Choroid plexus epithelial cell (primary cell): ENCODE measurements at regions not wholly inside any gene's neighbourhood (a gene's known extent, or its start where the extent isn't known, plus 50 kb on each side); places are given as distances from the start of the nearest gene placed in this dataset.

Experiments
- DNase-seq: peaks from one replicate; pipeline ENCODE4 v3.0.0-alpha.2; 2010; ENCODE audit warnings: low read depth
- H3K4me3 ChIP-seq: 2 replicates; pipeline ENCODE4 v1.5.1; 2011; ENCODE audit warnings: low read depth, mild to moderate bottlenecking, control low read depth, low read length, moderate library complexity
- TF ChIP-seq, protein P1 (sequence below): conservative IDR thresholded peaks from 2 replicates; pipeline ENCODE4 v1.5.1; 2011; ENCODE audit warnings: low read depth, mild to moderate bottlenecking, control low read depth, inconsistent platforms, low read length, moderate library complexity

DNA sequence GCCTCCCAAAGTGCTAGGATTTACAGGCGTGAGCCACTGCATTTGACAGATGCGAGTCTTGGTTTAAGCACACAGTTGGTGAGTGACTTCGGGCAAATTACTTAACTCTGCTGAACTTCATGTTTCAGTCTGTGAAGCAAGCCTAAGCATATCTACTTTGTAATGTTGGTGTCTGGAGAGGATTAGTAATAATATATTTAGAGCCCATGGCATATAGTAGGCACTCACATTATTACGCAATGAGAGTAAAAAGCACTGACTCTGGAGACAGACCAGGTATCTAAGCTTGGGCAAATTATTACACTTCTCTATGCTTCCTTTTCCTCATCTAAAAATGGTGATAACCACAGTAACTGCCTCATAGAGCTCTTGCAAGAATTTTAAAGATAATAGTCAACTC lies 208.7 kb upstream of the P2RY1 start:
- TF ChIP-seq, protein P1, sequence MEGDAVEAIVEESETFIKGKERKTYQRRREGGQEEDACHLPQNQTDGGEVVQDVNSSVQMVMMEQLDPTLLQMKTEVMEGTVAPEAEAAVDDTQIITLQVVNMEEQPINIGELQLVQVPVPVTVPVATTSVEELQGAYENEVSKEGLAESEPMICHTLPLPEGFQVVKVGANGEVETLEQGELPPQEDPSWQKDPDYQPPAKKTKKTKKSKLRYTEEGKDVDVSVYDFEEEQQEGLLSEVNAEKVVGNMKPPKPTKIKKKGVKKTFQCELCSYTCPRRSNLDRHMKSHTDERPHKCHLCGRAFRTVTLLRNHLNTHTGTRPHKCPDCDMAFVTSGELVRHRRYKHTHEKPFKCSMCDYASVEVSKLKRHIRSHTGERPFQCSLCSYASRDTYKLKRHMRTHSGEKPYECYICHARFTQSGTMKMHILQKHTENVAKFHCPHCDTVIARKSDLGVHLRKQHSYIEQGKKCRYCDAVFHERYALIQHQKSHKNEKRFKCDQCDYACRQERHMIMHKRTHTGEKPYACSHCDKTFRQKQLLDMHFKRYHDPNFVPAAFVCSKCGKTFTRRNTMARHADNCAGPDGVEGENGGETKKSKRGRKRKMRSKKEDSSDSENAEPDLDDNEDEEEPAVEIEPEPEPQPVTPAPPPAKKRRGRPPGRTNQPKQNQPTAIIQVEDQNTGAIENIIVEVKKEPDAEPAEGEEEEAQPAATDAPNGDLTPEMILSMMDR: no peak
- DNase-seq: no peak
- H3K4me3 ChIP-seq: no peak overlapping the region

DNA sequence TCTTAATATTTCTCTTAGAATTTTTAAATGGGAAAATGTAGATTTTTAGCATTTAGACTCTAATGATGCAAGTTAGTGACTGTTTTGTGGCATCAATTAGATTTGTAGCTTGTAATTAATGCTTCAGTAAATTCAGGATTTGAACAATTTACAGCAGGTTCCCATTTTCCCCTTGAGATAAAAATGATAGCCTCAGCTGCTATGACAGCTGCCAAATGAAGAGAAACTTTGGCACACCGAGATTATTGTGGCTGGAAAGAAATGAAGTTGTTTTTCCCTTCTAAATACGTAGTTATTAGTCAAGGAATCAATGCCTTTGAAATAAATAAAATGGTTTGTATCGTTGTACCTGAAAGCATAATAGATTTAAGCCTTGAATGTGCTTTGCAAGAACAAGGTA lies 206.4 kb upstream of the P2RY1 start:
- DNase-seq: no peak
- TF ChIP-seq, protein P1: no peak
- H3K4me3 ChIP-seq: no peak overlapping the region

- no peak for DNase-seq
- TF ChIP-seq, protein P1: no peak
- no peak overlapping the region for H3K4me3 ChIP-seq
Observed at GRCh38 chr3:152629363-152630122, 205.4 kb upstream of the P2RY1 start.

DNA sequence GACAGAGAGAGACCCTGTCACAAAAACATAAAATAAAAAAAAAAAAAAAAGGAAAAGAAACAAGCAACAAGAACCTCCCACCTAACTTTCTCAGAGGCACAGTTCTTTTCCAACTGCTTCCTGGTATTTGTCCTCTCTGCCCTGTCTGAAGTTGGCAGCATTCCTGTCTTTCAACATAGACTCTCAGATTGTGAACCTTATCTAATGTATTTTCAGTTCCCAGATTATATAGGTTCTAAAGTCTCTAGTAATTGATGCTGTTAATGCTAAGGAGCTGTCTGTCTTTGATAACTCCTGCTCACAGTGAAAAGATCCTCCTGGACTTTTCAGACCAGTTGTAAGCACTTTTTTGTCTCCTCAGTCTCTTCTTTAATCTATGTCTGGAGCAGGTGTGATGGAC lies 199.5 kb upstream of the P2RY1 start:
- TF ChIP-seq, protein P1: no peak

DNA sequence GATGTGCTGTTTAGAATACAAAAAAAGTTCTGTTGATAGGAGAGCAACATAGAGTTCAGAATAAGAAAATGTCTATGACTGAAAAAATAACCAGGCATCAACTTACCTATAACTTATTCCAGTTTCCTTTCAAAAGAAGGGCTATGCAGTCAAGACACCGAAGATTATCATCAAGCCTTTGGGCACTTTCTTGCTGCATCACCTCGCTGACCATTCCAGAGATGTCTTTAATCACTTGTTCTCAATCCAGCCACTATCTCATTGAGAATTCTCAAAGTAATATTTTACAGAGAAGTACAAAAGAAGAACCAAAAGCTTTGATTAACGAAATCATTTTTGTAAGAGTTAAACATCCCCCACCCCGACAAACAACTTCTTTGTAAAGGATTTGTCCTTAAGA lies 198.3 kb upstream of the P2RY1 start:
- no peak overlapping the region for H3K4me3 ChIP-seq
- TF ChIP-seq, protein P1: no peak

More for the DNA sequence above, 199.5 kb upstream of the P2RY1 start:
- no peak for DNase-seq
- H3K4me3 ChIP-seq: no peak overlapping the region

DNA sequence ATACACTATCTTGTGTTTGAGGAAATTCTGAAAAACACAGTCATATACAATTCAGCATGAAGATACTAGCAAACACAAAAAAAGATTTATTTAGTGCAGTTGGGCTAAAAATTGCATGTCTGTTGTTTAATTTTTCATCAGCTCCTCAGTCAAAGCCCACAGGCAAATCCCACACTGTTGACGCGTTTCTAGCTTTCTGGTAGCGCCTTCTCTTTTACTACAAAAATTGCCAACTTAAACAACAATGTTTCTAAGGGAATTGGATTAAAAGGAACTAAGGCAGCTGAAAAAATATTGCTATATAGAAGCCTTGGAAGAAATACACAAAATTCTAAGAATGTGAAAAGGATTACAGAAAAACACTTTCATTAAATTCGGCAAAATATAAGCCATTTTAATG lies 196.7 kb upstream of the P2RY1 start:
- H3K4me3 ChIP-seq: no peak overlapping the region
- DNase-seq: no peak
- TF ChIP-seq, protein P1: no peak

More for the DNA sequence above, 198.3 kb upstream of the P2RY1 start:
- no peak for DNase-seq
